AG09309 (cell line): ENCODE measurements at regions not wholly inside any gene's neighbourhood (a gene's known extent, or its start where the extent isn't known, plus 50 kb on each side); places are given as distances from the start of the nearest gene placed in this dataset.

Source experiments
- DNase-seq: peaks from one replicate; pipeline ENCODE4 v3.0.0-alpha.2; 2010; ENCODE audit warnings: low read depth
- H3K4me3 ChIP-seq: 2 replicates; pipeline ENCODE4 v1.5.1; 2011; ENCODE audit warnings: mild to moderate bottlenecking, low read depth, low read length, moderate library complexity; ENCODE audit not compliant: control insufficient read depth
- TF ChIP-seq, protein P1 (sequence below): IDR thresholded peaks from 2 replicates; pipeline ENCODE4 v1.5.1; 2011; ENCODE audit warnings: mild to moderate bottlenecking, low read depth, low read length, inconsistent platforms; ENCODE audit not compliant: insufficient read depth, control insufficient read depth; ENCODE audit errors: missing control alignments

DNA sequence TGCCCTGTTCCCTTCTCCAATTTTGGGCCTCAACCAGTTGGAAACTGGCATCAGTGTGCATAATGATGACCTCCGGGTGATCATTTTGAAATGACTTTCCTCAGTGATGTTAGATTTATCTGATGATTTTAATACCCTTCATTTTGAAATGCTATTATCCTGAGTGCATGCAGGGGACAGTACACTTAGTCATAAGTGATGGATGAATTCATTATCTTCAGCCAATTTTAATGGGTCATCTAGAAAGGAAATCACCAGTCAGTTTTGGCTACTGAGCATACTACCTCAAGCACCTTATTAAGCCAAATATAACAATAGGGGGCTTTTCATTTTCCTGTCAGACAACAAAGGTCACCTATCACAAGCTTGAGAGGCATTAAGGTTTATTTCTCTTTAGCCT, 118.5 kb upstream of the MIR17HG start:
- DNase-seq = no peak
- no peak overlapping the region for H3K4me3 ChIP-seq
- TF ChIP-seq, protein P1, sequence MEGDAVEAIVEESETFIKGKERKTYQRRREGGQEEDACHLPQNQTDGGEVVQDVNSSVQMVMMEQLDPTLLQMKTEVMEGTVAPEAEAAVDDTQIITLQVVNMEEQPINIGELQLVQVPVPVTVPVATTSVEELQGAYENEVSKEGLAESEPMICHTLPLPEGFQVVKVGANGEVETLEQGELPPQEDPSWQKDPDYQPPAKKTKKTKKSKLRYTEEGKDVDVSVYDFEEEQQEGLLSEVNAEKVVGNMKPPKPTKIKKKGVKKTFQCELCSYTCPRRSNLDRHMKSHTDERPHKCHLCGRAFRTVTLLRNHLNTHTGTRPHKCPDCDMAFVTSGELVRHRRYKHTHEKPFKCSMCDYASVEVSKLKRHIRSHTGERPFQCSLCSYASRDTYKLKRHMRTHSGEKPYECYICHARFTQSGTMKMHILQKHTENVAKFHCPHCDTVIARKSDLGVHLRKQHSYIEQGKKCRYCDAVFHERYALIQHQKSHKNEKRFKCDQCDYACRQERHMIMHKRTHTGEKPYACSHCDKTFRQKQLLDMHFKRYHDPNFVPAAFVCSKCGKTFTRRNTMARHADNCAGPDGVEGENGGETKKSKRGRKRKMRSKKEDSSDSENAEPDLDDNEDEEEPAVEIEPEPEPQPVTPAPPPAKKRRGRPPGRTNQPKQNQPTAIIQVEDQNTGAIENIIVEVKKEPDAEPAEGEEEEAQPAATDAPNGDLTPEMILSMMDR = no peak

- no peak overlapping the region for H3K4me3 ChIP-seq
- TF ChIP-seq, protein P1 = no peak
- no peak for DNase-seq
These were observed 114.8 kb upstream of the MIR17HG start for GRCh38 chr13:91232716-91233115.

DNA sequence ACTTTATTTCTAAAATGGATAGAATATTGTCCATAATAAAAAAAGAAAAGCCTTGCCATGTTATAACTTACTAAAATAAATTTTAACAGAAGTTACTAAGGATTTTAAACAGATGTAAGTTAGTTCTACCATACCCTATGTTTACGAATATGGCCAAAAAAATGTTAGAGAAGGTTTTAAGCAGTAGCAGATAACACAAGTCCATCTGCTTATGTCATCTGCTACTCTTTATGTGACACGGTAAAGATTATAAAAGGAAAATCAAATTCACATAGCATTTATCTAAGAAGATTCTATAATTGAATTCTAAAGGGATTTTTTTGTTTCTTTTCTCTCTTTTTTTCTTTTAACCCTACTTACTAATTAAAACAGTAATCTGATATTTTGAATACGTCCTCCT, 114.2 kb upstream of the MIR17HG start:
- no peak overlapping the region for H3K4me3 ChIP-seq
- no peak for DNase-seq
- TF ChIP-seq, protein P1 = no peak

DNA sequence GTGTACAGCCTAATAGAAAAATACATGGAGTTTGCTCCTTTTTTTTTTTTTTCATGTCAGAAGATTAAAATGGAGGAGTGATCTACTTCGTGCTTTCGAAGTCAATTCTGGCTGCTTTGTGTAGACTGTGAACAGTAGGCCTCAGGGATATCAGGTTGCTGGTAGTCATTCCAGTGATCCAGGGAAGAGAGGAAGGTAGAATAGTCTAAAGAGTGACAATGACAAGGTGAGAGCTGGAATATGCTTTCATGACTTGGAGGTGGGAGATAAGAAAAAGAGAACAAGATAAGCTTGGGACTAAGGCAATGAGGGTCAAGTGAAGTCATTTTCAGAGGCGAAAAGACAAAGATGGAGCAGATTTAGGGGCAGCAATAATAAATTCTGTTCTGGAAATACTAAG, 111.3 kb upstream of the MIR17HG start:
- TF ChIP-seq, protein P1 = no peak
- no peak overlapping the region for H3K4me3 ChIP-seq
- DNase-seq = no peak

GRCh38 chr13:91236921-91237320, 110.6 kb upstream of the MIR17HG start:
- no peak overlapping the region for H3K4me3 ChIP-seq
- TF ChIP-seq, protein P1 = no peak
- DNase-seq = no peak

DNA sequence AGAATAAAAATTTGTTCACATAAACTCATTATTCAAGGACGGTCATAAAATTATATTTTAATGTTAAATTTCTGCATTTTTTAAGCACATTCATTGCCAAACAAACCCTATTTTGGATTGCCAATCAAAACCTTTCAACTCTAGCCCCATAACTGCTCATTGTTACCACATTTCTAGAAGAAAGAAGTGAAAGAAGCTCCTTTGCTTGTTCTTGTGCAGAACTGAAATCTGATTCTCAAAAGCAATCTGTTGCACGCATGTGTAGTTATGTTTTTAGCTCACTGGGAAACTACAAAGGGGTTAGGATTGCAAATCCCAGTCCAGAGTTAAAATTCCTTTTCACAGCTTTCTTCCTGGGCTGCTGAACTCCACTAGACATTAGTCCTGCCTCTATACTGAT, 109.5 kb upstream of the MIR17HG start:
- TF ChIP-seq, protein P1 = no peak
- DNase-seq = no peak
- no peak overlapping the region for H3K4me3 ChIP-seq

DNA sequence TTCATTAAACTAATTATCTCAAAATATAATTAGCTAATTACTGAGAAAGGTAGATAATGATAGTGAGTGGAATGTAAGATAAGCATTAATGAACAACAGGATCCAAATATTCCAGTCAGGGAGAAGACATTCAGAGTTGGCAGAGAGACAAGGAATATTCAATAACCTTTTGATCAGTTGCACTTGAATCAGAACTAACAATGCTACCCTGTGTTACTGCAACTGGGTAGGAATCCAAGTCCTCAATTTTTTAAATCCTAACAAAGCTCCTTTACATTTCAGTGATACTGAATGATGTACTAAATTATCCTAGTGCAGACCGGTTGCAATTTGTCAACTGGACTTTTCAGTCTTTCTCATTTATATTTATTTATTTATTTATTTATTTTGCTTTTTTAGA, 107.1 kb upstream of the MIR17HG start:
- H3K4me3 ChIP-seq = no peak overlapping the region
- no peak for DNase-seq
- TF ChIP-seq, protein P1 = no peak
